ENCODE measurements at regions not wholly inside any gene's neighbourhood (a gene's known extent, or its start where the extent isn't known, plus 50 kb on each side); places are given as distances from the start of the nearest gene placed in this dataset.
"Not testable (repeated sequence)": the region's sequence is repeated elsewhere in the genome, so short reads cannot be mapped to it uniquely, and the experiment has no call there.

DNA sequence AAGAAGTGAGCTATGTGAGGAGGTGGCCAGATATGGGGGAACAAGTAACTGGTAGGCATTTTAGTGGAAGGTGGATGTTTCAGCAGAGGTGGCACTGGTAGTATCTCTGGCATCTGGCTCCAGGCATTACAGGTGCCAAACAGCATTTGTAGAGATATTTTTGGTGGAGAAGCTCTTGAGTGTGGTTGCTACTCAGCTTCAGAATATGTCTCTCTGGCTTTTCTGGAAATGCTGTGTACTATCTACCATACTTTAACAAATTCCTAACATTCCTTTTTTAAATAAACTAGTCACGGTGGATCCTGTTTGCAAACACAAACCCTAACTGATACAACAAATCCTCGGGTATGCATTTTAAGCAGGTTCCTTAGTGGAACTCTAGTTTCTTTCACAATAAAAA is 128.0 kb downstream of the BARX2 start:
- DNase-seq (ENCODE audit: low read depth) = no peak

DNA sequence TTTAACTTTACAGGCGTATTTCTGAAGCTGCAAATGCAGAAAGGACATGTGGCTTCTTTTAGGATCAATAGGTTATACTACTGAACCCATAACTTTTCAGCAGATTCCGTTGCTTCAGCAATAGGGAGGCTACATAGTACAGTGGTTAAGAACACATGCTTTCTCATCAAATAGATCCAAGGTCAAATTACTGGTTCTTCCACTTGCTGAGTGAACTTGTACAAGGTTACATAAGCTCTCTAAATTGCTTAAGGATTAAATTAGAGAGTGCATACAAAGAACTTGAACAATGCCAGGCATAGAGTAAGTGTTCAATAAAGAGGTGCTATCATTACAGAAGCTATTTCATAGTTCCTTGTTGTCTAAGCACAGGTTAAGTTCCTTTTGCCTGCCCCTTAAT is 129.6 kb downstream of the BARX2 start:
- no peak for DNase-seq (ENCODE audit: low read depth)

DNA sequence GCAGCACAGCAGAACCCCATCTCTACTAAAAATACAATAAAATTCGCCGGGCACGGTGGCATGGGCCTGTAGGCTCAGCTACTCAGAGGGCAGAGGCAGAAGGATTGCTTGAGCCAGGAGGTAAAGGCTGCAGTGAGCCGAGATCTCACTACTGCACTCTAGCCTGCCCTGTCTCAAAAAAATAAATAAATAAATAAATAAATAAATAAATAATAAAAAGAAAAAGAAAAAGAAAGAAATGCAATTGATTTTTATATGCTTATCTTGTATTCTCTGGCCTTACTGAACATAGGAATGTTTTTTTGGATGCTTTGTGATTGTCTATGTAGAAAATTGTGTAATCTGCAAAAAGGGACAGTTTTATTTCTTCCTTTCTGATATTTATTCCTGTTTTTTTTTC is 132.5 kb downstream of the BARX2 start:
- DNase-seq (ENCODE audit: low read depth) = no peak

DNA sequence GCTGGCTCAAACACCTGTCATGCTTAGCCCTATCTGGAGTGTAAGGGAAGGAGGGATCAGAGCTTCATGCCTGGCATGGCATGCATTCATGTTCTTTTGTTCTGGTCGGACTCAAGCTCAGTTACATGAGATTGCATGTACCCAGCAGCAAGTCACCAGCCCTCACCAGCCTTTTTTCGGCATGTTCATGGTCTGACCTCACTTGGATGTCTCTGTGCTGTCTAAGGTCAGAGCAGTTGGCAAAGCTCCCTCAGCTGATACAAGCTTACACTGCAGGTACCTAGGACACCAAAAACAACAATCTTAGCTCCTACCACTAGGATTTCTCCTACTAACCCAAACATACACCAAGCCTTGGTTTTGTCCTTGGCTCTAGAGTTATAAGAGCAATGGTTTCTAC is 152.6 kb downstream of the BARX2 start:
- no peak for DNase-seq (ENCODE audit: low read depth)

DNA sequence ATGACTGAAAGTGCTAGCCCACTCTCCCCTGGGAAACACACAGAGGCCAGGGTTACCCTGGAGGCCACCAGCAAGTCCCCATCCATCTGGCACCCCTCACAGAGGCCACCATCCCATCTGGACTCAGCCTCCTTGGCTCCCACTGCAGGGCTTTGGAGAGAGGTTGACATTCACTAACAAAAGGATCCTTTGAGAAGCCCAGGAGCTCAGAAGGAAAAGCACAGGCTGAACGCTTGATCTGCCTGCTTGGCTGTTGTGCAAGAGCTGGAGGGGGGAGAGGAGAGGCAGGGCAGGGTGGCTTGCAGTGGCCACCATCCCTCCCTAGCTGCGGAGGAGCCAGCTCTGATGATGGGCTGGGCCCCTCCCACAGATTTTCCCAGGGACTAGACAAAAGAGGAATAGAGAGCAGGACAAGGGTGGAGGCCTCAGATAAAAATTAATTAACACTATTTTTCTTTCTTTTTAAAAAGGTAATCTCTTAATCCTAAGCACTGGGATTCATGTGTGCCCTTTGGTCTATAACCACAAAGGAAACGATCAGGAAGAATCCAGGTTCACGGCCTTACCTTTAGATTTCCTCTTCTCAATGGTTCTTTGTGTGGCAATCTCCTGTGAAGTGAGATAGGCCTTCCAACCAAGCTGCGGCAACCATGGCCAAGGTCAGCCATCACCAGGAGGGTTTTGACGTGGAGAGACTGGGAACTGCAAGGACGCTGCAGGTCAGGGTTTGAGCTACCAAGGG is 154.7 kb downstream of the BARX2 start:
- DNase-seq (ENCODE audit: low read depth) = no peak

DNA sequence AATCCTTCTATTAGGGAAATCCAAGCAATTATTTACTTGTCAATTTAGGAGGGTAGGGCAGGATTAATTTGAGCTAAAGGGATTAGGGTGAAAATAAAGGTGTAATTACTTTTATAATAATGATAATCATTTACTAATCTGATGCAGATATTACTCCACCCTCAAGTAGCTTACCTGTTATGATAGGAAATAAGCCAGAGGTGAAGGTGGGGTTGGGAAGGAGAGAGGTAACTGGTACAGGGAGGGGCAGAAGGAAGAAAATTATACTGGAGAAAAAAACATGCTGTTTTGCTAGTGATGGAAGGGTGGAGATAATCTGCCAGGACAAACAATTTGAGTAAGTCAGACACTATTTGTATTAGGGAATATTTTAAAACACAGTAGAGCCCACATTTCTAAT is 157.7 kb downstream of the BARX2 start:
- no peak for DNase-seq (ENCODE audit: low read depth)

DNA sequence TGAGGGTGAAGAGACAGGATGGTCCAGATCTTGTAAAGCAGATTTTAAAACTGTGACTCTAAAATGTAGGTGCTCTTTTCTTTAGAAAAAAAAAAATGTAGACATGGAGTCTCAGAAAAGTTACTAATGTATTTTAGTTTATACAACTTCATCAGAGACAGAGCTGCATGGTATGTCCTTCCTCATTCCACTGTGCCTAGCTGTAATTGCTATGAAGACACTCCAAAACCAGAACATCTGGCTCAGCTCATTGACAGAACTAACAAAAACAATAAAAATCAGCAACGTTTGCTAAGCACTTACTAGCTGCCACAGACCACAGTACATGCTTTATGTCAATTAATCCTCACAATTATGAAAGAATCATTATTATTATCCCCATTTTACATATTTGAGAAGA is 160.7 kb downstream of the BARX2 start:
- DNase-seq (ENCODE audit: low read depth) = no peak

DNA sequence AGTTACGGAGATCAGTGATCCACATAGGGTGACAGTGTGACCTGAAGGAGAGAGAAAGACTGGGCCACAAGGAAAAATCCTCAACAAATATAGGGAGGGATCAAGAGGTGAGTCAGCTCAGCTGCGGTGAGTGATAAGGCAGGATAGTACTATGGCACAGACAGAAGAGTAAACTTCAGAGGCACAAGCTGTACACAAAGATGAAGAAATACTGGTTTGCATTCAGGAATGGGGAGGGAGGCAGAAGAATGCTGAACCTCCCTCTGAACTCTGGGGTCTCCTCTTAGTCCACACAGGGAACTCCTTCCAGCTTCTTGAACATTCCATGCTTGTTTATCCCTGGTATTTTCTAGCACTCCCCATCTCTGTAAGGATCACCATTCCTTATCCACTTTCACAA is 162.7 kb downstream of the BARX2 start:
- DNase-seq (ENCODE audit: low read depth) = no peak

DNA sequence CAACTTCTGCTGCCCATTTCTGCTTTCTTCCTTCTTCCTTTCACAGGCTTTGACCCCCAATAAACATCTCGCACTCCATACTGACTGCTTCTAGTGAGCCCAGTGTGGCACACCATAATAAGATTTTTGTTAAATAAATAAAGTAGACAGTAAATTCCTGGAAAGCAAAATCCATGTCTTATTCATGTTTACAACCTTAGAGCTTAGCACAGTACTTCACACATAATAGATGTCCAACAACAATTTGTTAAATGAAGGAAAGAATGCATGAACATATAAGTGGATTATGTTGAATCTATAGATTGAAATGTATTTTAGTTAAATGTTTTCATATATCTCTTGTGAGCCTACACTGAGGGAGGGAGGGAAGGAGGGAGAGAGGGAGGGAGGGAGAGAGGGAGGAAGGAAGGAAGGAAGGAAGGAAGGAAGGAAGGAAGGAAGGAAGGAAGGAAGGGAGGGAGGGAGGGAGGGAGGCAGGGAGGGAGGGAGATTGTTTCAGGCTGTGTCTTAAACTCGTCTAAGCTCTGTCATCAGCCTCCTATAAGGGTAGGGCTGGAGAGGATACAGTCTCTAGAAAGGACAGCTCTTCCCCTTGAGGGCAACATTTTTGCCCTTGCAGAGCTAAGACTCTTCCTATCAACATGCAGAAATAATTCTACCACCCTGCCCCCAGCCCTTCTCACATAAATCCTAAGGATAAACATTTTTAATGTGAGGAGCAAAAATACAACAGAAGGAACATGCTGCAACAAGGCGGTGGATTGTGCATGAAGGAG is 168.1 kb downstream of the BARX2 start:
- DNase-seq (ENCODE audit: low read depth) = no peak

DNA sequence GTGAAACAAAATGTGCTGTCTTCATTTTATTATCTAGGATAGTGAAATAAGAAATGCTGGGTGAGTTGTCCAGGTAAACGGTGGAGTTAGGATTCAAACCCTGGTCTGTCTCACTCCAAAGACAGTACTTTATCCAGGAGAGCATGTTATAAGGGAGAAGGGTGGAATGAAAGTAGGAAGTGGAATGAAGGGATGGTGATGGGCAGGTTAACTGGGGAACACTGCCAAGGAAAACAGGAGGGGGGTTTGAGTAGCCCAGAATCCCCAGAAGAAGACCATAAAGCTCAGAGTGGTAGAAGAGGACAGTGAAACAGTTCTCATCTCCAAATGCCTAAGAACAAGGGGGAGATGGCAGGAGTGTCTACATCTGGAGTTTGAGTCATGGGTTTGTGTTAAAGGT is 169.0 kb downstream of the BARX2 start:
- no peak for DNase-seq (ENCODE audit: low read depth)

DNA sequence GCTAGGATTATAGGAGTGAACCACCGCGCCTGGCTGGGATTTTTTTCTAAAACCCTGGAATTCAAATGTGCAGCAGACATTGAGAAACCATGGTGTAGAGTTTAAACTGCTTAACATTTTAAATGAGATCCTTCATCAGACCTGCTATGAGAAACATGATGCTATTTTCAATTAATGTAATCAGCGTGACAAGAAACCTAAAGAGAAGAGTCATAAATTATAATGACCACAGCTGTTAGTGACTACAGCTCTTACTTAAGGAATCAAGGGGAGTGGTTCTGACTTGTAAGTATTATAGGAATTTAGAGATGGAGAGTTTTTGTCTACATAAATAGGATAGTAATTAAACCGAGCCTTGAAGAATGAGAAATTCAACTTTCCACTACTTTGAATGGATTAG is 170.6 kb downstream of the BARX2 start:
- DNase-seq (ENCODE audit: low read depth) = no peak

DNA sequence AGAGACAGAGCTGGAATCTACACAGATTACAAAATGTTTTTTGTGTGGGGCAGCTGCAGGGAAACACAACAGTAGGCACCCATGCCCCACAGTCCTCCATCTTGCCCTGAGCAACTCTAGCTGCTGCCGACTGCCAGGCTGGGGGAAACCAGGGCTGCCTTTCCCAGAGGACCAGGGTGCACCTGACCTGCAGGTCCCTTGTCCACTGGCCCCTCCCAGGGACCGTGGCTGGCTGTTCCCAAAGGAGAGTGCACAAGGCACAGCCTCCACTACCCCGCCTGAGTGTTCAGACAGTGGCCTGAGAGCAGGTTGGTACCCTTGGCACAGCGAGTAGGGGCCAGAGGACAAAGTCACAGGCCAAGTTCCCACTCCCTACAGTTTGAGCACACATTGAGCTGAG is 181.8 kb downstream of the BARX2 start:
- DNase-seq (ENCODE audit: low read depth) = no peak

DNA sequence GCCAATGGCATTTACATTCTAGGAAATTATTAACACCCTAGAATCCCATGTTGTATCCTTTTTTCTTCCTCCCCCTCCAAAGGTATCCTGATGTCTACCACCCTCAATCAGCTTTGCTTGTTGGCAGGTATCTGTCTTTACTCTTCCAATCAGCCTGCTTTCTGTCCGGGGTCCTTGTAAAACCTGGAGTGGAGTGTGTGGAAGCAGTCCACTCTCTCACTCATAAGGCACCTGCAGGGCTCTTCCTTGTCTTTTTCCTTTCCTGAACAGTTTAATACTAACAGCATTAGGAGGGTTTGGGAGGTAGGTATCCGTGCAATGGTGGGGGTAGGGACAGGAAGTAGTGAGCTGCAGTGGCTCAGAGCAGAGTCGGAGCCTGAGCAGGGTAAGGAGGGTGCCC is 193.4 kb downstream of the BARX2 start:
- no peak for DNase-seq (ENCODE audit: low read depth)

DNA sequence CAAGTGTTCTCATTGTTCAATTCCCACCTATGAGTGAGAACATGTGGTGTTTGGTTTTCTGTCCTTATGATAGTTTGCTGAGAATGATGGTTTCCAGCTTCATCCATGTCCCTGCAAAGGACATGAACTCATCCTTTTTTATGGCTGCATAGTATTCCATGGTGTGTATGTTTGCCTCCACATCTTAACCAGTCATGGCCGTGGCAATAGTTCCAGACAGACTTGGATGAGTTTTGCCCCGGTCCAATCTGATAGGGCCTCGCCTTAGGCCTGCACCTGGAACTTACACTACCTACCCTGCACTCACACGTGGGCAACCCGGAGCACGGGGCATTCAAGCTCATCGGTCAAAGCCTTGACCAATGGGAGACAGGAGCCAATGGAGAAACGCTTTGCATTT is 197.0 kb downstream of the BARX2 start:
- not testable (repeated sequence) for DNase-seq (ENCODE audit: low read depth)

DNA sequence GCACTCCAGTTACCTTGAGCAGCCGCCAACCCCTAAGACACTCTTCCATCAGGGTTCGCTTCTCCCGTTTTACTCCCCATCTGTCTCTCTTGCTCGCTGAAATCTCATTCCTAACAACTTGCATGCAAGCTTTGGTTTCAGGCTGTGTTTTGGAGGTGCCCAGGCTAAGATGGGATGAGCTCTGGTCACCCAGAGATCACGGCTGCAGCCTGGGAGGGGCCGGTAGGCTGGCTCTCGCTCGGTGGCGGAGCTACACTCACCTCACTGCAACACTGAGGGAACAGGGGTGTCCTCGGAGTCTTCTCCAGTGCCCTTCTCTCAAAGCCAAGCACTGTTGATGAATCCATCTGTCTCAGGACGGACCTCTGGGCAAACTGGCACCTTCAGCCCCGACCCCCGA is 197.5 kb downstream of the BARX2 start:
- no peak for DNase-seq (ENCODE audit: low read depth)

DNA sequence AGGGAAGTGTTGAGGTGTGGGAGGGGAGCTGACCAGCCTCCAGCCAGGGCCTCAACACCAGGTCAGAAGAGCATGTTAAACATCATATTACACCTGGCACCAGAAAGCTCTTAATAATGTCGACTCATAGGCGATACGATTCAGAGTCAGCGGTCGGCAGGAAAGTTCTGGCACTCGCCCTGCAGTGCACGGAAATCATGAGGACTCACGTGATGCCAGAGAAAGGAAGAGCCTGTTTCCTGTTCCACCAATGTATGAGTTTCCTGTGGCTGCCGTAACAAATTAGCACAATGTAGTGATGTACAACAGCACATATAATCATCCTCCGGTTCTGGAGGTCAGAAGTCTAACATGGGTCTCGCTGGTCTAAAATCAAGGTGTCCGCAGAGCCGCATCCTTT is 198.8 kb downstream of the BARX2 start:
- no peak for DNase-seq (ENCODE audit: low read depth)

DNA sequence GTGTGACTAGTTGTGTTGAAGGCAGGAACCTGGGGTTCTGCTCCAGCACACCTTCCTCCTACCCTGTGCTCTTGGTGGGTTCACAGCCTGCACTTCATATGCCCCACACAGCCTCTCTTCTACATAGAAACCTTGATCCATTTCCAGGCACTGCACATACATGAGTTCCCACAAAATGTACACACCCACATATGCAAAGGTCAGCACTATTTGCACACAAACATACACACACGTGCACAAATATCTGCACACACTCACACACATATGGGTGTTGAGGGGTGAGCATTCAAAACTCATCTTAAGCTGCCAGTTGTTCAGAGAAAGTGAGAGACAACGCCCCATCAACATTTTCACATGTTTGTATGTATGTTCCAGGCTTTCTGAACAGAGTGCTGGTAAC is 201.0 kb downstream of the BARX2 start:
- no peak for DNase-seq (ENCODE audit: low read depth)

DNA sequence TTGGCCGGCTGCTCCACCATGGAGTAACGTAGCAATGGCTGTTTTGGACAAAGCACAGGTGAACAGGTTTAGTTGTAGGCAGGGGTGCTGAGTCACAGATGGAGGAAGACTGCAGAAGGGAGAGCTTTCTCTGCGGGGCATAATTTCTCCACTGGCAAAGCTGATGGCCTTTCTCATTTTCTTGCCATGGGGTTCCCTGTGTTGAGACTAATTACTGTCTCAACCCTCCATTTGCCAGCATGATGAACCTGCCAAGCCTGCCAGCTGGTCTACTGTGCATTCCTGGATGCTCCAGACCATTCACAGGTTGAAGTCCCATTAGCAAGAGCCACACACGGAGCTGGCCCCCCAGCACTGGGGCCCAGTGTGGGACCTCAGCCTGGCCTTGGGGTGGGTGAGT is 202.4 kb downstream of the BARX2 start:
- DNase-seq (ENCODE audit: low read depth) = no peak

DNA sequence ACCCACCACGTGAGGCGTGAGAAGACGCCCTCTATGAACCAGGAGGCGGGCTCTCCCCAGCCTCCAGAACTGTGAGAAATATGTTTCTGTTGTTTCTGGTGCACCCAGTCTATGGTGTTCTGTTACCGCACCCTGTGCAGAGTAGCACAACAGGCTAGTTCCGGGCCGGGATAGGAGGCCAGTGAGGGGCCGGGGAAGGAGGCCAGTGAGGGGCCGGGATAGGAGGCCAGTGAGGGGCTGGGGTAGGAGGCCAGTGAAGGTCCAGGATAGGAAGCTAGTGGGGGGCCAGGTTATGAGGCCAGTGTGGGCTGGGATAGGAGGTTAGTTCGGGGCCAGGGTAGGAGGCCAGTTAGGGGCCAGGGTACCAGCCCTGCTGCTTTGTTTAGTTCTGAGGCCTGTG is 204.6 kb downstream of the BARX2 start:
- no peak for DNase-seq (ENCODE audit: low read depth)

DNA sequence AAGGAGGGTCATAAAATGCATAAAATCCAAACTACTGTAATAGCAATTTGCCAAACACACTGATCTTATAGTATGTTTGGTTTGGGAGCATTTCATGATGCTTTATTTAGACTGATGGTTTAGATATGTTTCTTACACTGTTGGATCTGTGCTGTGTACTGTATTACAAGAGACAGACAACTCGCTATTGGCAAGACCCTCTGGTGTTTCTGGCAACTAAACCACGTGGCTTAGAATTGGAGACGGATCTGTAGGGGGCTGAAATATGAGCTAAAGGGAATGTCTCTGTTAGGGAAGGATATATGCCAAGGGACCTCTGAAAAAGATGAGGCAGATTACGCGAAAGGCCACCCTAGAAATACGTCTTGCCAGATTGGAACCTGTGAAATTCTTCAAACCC is 208.7 kb downstream of the BARX2 start:
- DNase-seq (ENCODE audit: low read depth) = no peak

DNA sequence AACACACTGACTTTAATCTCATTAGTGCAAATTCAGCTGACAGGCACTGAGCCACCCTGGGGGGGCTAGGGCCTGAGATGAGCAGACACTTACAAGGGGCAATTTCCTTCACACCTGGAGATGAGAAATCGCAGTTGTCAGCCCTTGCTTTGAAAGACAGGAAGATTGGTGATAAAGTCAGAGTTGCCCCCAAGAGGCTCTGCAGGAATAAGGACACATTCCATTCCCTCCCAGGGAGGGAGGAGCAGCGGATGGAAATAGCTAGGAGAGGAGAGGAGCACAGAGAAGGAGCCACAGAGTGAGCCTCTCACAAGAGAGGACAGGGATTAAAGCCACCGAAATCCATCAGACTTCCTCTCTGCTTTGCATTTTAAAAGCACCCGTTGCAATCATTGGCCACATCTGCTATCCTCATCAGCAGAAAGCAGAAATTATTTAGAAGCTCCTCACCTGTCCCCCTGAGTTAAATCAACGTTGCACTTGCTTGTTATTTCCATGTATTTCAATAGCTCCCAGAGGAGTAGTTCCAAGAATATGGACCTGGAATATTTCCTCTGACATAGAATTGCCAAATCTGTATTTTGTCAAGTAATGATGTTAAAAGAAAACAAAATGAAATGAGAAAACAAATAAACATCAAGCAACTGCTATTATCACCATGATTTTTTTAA is 213.7 kb downstream of the BARX2 start:
- no peak for DNase-seq (ENCODE audit: low read depth)

DNA sequence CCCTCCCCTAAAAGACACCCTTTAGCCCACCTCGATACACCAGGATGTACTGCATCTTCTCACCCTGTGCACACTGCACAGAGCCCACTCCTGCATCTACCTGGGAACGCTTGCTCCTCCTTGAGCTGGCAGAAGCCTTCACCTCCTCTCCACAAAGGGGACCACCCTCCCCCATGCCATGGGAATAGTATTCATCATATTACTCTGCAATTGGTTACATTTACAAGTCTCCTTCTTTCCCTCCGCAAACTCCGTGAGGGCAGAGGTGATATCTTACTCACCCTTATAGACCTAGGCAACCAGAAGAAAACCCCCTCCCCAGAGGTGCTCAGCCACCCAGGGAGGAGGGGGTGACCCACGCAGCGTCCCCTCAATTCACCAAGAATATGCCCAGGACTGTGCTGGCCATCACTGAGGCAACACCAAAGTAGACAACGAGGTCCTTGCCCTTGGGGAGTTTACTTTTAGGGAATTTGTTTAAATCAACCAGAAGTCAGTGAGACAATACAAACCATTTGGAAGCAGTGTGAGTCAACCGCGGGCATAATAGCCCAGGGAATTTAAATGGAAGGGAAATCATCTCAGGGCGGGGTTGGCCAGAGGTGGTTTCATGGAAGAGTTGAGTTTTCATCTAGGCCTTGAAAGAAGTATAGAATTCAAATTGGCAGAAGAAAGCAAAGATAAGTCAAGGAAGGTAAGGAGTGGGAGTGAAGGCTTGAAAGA is 214.5 kb downstream of the BARX2 start:
- DNase-seq (ENCODE audit: low read depth) = no peak

Measured in stimulated activated CD8-positive, alpha-beta memory T cell treated with anti-CD3 and anti-CD28 coated beads, Interleukin-15, amount 100 ng/mL, for 24 hours (primary cell).